Stomach (tissue), 4 donors: ENCODE measurements at regions not wholly inside any gene's neighbourhood (a gene's known extent, or its start where the extent isn't known, plus 50 kb on each side); places are given as distances from the start of the nearest gene placed in this dataset.

ENCODE experiments used
- CTCF ChIP-seq, 7 experiments: fragments of 450-650 bp in 4 of 7; fragments of 200-600 bp in 3 of 7; sonication (generic) in 3 of 7; IDR thresholded peaks; one replicate each; pipeline ENCODE4 v1.5.1; 2016 to 2019; ENCODE audit warnings: antibody characterized with exemption in 7 of 7, control low read depth in 2 of 7, mild to moderate bottlenecking in 1 of 7
- EP300 ChIP-seq: sonication (generic); formaldehyde crosslinking; IDR thresholded peaks from one replicate; pipeline ENCODE4 v1.6.1; 2017; ENCODE audit warnings: antibody characterized with exemption
- POLR2A ChIP-seq, 4 donors: fragments of 450-650 bp; IDR thresholded peaks; one replicate each; pipeline ENCODE4 v1.6.1; 2016; ENCODE audit warnings: antibody characterized with exemption in 4 of 4, control low read depth in 2 of 4, mild to moderate bottlenecking in 1 of 4, moderate library complexity in 1 of 4

GRCh38 chr2:109062145-109062858 is 66.7 kb upstream of the SH3RF3 start:
- no peak for TF ChIP-seq CTCF (IDR thresholded peaks at IDR 0.05)
- no peak for TF ChIP-seq POLR2A (IDR thresholded peaks at IDR 0.05)
- TF ChIP-seq EP300, result no peak
